ENCODE measurements at regions not wholly inside any gene's neighbourhood (a gene's known extent, or its start where the extent isn't known, plus 50 kb on each side); places are given as distances from the start of the nearest gene placed in this dataset.

GRCh38 chr5:101385276-101385675 is 482.2 kb upstream of the ST8SIA4 start (continued):
- no peak for TF ChIP-seq KLF6 (CRISPR knock-in tag; IDR thresholded peaks at IDR 0.05)
- TF ChIP-seq ZMAT5 (CRISPR knock-in tag; IDR thresholded peaks at IDR 0.05; ENCODE audit: borderline replicate concordance, low read depth): no peak
- no peak for TF ChIP-seq ZNF124 (CRISPR knock-in tag; IDR thresholded peaks at IDR 0.05)
- TF ChIP-seq ZBTB10 (CRISPR knock-in tag; IDR thresholded peaks at IDR 0.05; ENCODE audit: borderline replicate concordance): no peak
- no peak for TF ChIP-seq NFE2L1 (CRISPR knock-in tag; IDR thresholded peaks at IDR 0.05; ENCODE audit: borderline replicate concordance)
- no peak for TF ChIP-seq NR1H2 (CRISPR knock-in tag; IDR thresholded peaks at IDR 0.05; ENCODE audit: borderline replicate concordance, low read depth)
- no peak for TF ChIP-seq ZNF737 (CRISPR knock-in tag; IDR thresholded peaks at IDR 0.05; ENCODE audit: borderline replicate concordance)
- TF ChIP-seq SNAPC5 (CRISPR knock-in tag; IDR thresholded peaks at IDR 0.05; ENCODE audit: borderline replicate concordance): no peak
- no peak for TF ChIP-seq ZNF292 (CRISPR knock-in tag; IDR thresholded peaks at IDR 0.05; ENCODE audit: borderline replicate concordance, low read depth)

GRCh38 chr5:101370181-101370580 is 467.1 kb upstream of the ST8SIA4 start:
- POLR2A ChIA-PET: no interaction called here
- H3K79me2 ChIP-seq (ENCODE audit: insufficient read depth, low read length): no peaks in the 10 kb centered on the region
- no TSS peak for BruUV-seq (replicated peaks)
- no peak overlapping the region for H2AFZ ChIP-seq (ENCODE audit: low read length)
- H3K9me3 ChIP-seq (ENCODE audit: low read length): no peaks in the 10 kb centered on the region
- no peaks in the 10 kb centered on the region; a peak in 1 of 5 replicates for H3K27me3 ChIP-seq (ENCODE audit: control insufficient read depth in 1 of 2, insufficient read depth in 2 of 2, low read length in 2 of 2)
- H3K4me3 ChIP-seq (replicated peaks in 1 of 3; ENCODE audit: insufficient read depth in 1 of 3, low read depth in 2 of 3, low read length in 3 of 3): no peak overlapping the region
- H3K4me1 ChIP-seq (ENCODE audit: insufficient read depth, low read length): no peaks in the 10 kb centered on the region
- WGBS (ENCODE audit: low lambda C conversion rate): 13% methylated on average over 8 of the region's 8 CpGs
- DNase-seq (ENCODE audit: low spot score): no peak
- H3K4me2 ChIP-seq (ENCODE audit: low read depth, low read length): no peak overlapping the region
- in situ Hi-C loops (cut with HindIII; ENCODE audit: extremely low pct_ligation_motif_present, low pct_unique_long_range_greater_than_20kb): no loop called here
- H3K9ac ChIP-seq (ENCODE audit: insufficient read depth, low read depth, low read length): no peak overlapping the region
- ATAC-seq: no peak
- FAIRE-seq: no peak
- no peaks in the 10 kb centered on the region for H4K20me1 ChIP-seq (ENCODE audit: insufficient read depth, low read length)
- CTCF ChIA-PET (ENCODE audit: low intra/inter-chr PET ratio, low total read pairs): no interaction called here
- intact Hi-C loops (cut with micrococcal nuclease; ENCODE audit: unreplicated experiment): no loop called here
- H3K27ac ChIP-seq (ENCODE audit: extremely low read length, insufficient read depth, low read length): no peak overlapping the region
- no peaks in the 10 kb centered on the region for H3K36me3 ChIP-seq (replicated peaks in 1 of 2; ENCODE audit: control insufficient read depth in 1 of 2, insufficient read depth in 2 of 2, low read length in 2 of 2)
- TF ChIP-seq ELK4 (CRISPR knock-in tag; IDR thresholded peaks at IDR 0.05; ENCODE audit: borderline replicate concordance): no peak
- no peak for TF ChIP-seq MLXIP (CRISPR knock-in tag; IDR thresholded peaks at IDR 0.05; ENCODE audit: borderline replicate concordance)
- TF ChIP-seq ZNF441 (CRISPR knock-in tag; IDR thresholded peaks at IDR 0.05; ENCODE audit: borderline replicate concordance): no peak
- TF ChIP-seq SP2 (CRISPR knock-in tag; IDR thresholded peaks at IDR 0.05): no peak
- TF ChIP-seq TMF1 (CRISPR knock-in tag; IDR thresholded peaks at IDR 0.05; ENCODE audit: low read depth): no peak
- no peak for TF ChIP-seq ZNF383 (CRISPR knock-in tag; IDR thresholded peaks at IDR 0.05; ENCODE audit: borderline replicate concordance)
- TF ChIP-seq STAT5B (CRISPR knock-in tag; IDR thresholded peaks at IDR 0.05): no peak
- TF ChIP-seq ZNF75D (CRISPR knock-in tag; IDR thresholded peaks at IDR 0.05; ENCODE audit: borderline replicate concordance): no peak
